ENCODE measurements at regions not wholly inside any gene's neighbourhood (a gene's known extent, or its start where the extent isn't known, plus 50 kb on each side); places are given as distances from the start of the nearest gene placed in this dataset.

GRCh38 chr7:98506471-98506870, 105.6 kb upstream of the BAIAP2L1 start:
- CTCF ChIA-PET = no interaction called here
- H3K36me3 ChIP-seq (ENCODE audit: low read depth, low read length) = no peaks in the 10 kb centered on the region
- H3K4me2 ChIP-seq (ENCODE audit: low read length) = no peak overlapping the region
- intact Hi-C loops (cut with micrococcal nuclease) = no loop called here
- H3K79me2 ChIP-seq (ENCODE audit: low read length) = no peaks in the 10 kb centered on the region
- no peaks in the 10 kb centered on the region for H3F3A ChIP-seq (ENCODE audit: low read length, unreplicated experiment)
- H4K20me1 ChIP-seq (ENCODE audit: low read length) = no peaks in the 10 kb centered on the region
- peaks cover 9% of the 10 kb centered on the region; the same call in 1 of the 2 replicates for H3K4me1 ChIP-seq (ENCODE audit: insufficient read depth, low read length)
- H2AFZ ChIP-seq (ENCODE audit: low read length) = no peak overlapping the region
- POLR2A ChIA-PET (ENCODE audit: unreplicated experiment) = no interaction called here
- H3K4me3 ChIP-seq (ENCODE audit: low read length) = no peak overlapping the region
- no peak overlapping the region for H3K9ac ChIP-seq (ENCODE audit: low read length)
- BruUV-seq (replicated peaks) = no TSS peak
- ATAC-seq (no peak), DNase-seq (no peak)
- no peaks in the 10 kb centered on the region for H3K9me2 ChIP-seq (replicated peaks; ENCODE audit: low read length)
- no peaks in the 10 kb centered on the region for H3K9me3 ChIP-seq (ENCODE audit: low read length)
- 0 out of 2 replicates have a peak, but pooled peaks cover 5% of the 10 kb centered on the region for H3K27me3 ChIP-seq (ENCODE audit: low read length)
- no peak for TF ChIP-seq CTCF (conservative IDR thresholded peaks at IDR 0.05; ENCODE audit: low read depth, low read length)
- TF ChIP-seq EZH2phosphoT487 (IDR thresholded peaks at IDR 0.05; ENCODE audit: borderline replicate concordance, low read length) = no peak
- no peak for TF ChIP-seq EZH2 (IDR thresholded peaks at IDR 0.05; ENCODE audit: low read length, unreplicated experiment)
- H3K27ac ChIP-seq (ENCODE audit: low read length) = no peak overlapping the region

GRCh38 chr7:98500764-98501163, 99.9 kb upstream of the BAIAP2L1 start:
- ChIA-PET POLR2A (ENCODE audit: unreplicated experiment) (no interaction called here), CTCF (no interaction called here)
- intact Hi-C loops (cut with micrococcal nuclease) = no loop called here
- no peak for DNase-seq
- no TSS peak for BruUV-seq (replicated peaks)
- Histone ChIP-seq H2AFZ (ENCODE audit: low read length) (no peak overlapping the region), H3K4me3 (ENCODE audit: low read length) (no peak overlapping the region), H3K9me3 (ENCODE audit: low read length) (peaks cover 5% of the 10 kb centered on the region; the same call in 1 of the 2 replicates), H3K4me2 (ENCODE audit: low read length) (no peak overlapping the region), H3K9ac (ENCODE audit: low read length) (no peak overlapping the region), H3K27me3 (ENCODE audit: low read length) (no peaks in the 10 kb centered on the region), H3K79me2 (ENCODE audit: low read length) (no peaks in the 10 kb centered on the region), H3K9me2 (replicated peaks; ENCODE audit: low read length) (no peaks in the 10 kb centered on the region), H4K20me1 (ENCODE audit: low read length) (no peaks in the 10 kb centered on the region), H3K36me3 (ENCODE audit: low read depth, low read length) (no peaks in the 10 kb centered on the region), H3F3A (ENCODE audit: low read length, unreplicated experiment) (no peaks in the 10 kb centered on the region), H3K4me1 (ENCODE audit: insufficient read depth, low read length) (no peaks in the 10 kb centered on the region), H3K27ac (ENCODE audit: low read length) (no peak overlapping the region)
- ATAC-seq = no peak
- no peak for TF ChIP-seq CTCF (conservative IDR thresholded peaks at IDR 0.05; ENCODE audit: low read depth, low read length)

- ChIA-PET CTCF (no interaction called here), POLR2A (ENCODE audit: unreplicated experiment) (no interaction called here)
- no peaks in the 10 kb centered on the region for H3K9me2 ChIP-seq (replicated peaks; ENCODE audit: low read length)
These were observed 95.7 kb upstream of the BAIAP2L1 start for GRCh38 chr7:98496618-98497017.

More at GRCh38 chr7:98496618-98497017, 95.7 kb upstream of the BAIAP2L1 start:
- Histone ChIP-seq H3K27ac (ENCODE audit: low read length) (no peak overlapping the region), H3K79me2 (ENCODE audit: low read length) (no peaks in the 10 kb centered on the region), H3K9me3 (ENCODE audit: low read length) (peaks cover 5% of the 10 kb centered on the region; the same call in 1 of the 2 replicates), H4K20me1 (ENCODE audit: low read length) (no peaks in the 10 kb centered on the region), H3K9ac (ENCODE audit: low read length) (no peak overlapping the region), H3F3A (ENCODE audit: low read length, unreplicated experiment) (no peaks in the 10 kb centered on the region), H3K4me3 (ENCODE audit: low read length) (no peak overlapping the region), H3K4me2 (ENCODE audit: low read length) (no peak overlapping the region), H3K27me3 (ENCODE audit: low read length) (peaks cover 14% of the 10 kb centered on the region), H3K4me1 (ENCODE audit: insufficient read depth, low read length) (no peaks in the 10 kb centered on the region), H2AFZ (ENCODE audit: low read length) (no peak overlapping the region), H3K36me3 (ENCODE audit: low read depth, low read length) (no peaks in the 10 kb centered on the region)
- intact Hi-C loops (cut with micrococcal nuclease) = no loop called here
- TF ChIP-seq EZH2 (IDR thresholded peaks at IDR 0.05; ENCODE audit: low read length, unreplicated experiment) (no peak), EZH2phosphoT487 (IDR thresholded peaks at IDR 0.05; ENCODE audit: borderline replicate concordance, low read length) (no peak), CTCF (conservative IDR thresholded peaks at IDR 0.05; ENCODE audit: low read depth, low read length) (no peak)
- BruUV-seq (replicated peaks) = no TSS peak
- DNase-seq (no peak), ATAC-seq (no peak)

Measured in PC-3 (cell line).